Astrocyte (in vitro differentiated cells and primary cell): ENCODE measurements at regions not wholly inside any gene's neighbourhood (a gene's known extent, or its start where the extent isn't known, plus 50 kb on each side); places are given as distances from the start of the nearest gene placed in this dataset.

Experiments
- DNase-seq: peaks from one replicate; pipeline ENCODE4 v3.0.0-alpha.2; 2010; ENCODE audit warnings: low read depth
- FAIRE-seq: peaks from 2 replicates; lab custom pipeline; 2011; peaks lifted over from hg19 to GRCh38; lab: Jason Lieb, UNC
- H2AFZ ChIP-seq: 2 replicates; pipeline ENCODE4 v1.6.0; 2012; ENCODE audit warnings: low read depth, low read length, inconsistent platforms
- H3K27ac ChIP-seq: 2 replicates; pipeline ENCODE4 v1.5.1; 2011; ENCODE audit warnings: low read depth, low read length, inconsistent platforms
- H3K27me3 ChIP-seq: 2 replicates; pipeline ENCODE4 v1.6.0; 2011; ENCODE audit warnings: low read length, inconsistent platforms; ENCODE audit not compliant: insufficient read depth
- H3K36me3 ChIP-seq: 2 replicates; pipeline ENCODE4 v1.5.1; 2011; ENCODE audit warnings: low read length, inconsistent platforms; ENCODE audit not compliant: insufficient read depth
- H3K4me1 ChIP-seq: 2 replicates; pipeline ENCODE4 v1.5.1; 2011; ENCODE audit warnings: low read length, inconsistent platforms; ENCODE audit not compliant: insufficient read depth
- H3K4me2 ChIP-seq: 2 replicates; pipeline ENCODE4 v1.6.0; 2012; ENCODE audit warnings: low read length, inconsistent platforms
- H3K4me3 ChIP-seq: 2 replicates; pipeline ENCODE4 v1.5.1; 2011; ENCODE audit warnings: low read depth, mild to moderate bottlenecking, low read length, inconsistent platforms; ENCODE audit not compliant: insufficient read depth
- H3K79me2 ChIP-seq: 2 replicates; pipeline ENCODE4 v1.6.0; 2012; ENCODE audit warnings: mild to moderate bottlenecking, low read length, inconsistent platforms; ENCODE audit not compliant: insufficient read depth
- H3K9ac ChIP-seq: 2 replicates; pipeline ENCODE4 v1.6.0; 2012; ENCODE audit warnings: mild to moderate bottlenecking, low read length, inconsistent platforms
- H3K9me3 ChIP-seq: 2 replicates; pipeline ENCODE4 v1.5.1; 2012; ENCODE audit warnings: low read depth, mild to moderate bottlenecking, low read length, inconsistent platforms; ENCODE audit not compliant: insufficient read depth
- H4K20me1 ChIP-seq: 2 replicates; pipeline ENCODE4 v1.6.0; 2012; ENCODE audit warnings: low read length, inconsistent platforms; ENCODE audit not compliant: insufficient read depth
- H3K27ac Mint-ChIP-seq: one replicate; pipeline ENCODE4 v1.8.0; 2021; ENCODE audit warnings: mild to moderate bottlenecking, mixed read lengths; ENCODE audit not compliant: unreplicated experiment
- H3K27me3 Mint-ChIP-seq: one replicate; pipeline ENCODE4 v1.8.0; 2021; ENCODE audit warnings: low read depth, mixed read lengths; ENCODE audit not compliant: unreplicated experiment
- H3K36me3 Mint-ChIP-seq: one replicate; pipeline ENCODE4 v1.8.0; 2021; ENCODE audit warnings: low read depth, mixed read lengths; ENCODE audit not compliant: unreplicated experiment
- H3K4me1 Mint-ChIP-seq: one replicate; pipeline ENCODE4 v1.8.0; 2021; ENCODE audit warnings: low read depth, mixed read lengths; ENCODE audit not compliant: unreplicated experiment
- H3K4me3 Mint-ChIP-seq: one replicate; pipeline ENCODE4 v1.8.0; 2021; ENCODE audit warnings: mild to moderate bottlenecking, moderate library complexity, mixed read lengths; ENCODE audit not compliant: unreplicated experiment
- H3K9me3 Mint-ChIP-seq: one replicate; pipeline ENCODE4 v1.8.0; 2021; ENCODE audit warnings: mild to moderate bottlenecking, mixed read lengths; ENCODE audit not compliant: unreplicated experiment
- CTCF ChIP-seq: IDR thresholded peaks from 2 replicates; pipeline ENCODE4 v1.5.1; 2011; ENCODE audit warnings: low read depth, mild to moderate bottlenecking, inconsistent platforms, low read length, moderate library complexity; ENCODE audit not compliant: insufficient read depth
- EZH2 ChIP-seq: IDR thresholded peaks from 2 replicates; pipeline ENCODE4 v1.6.1; 2012; ENCODE audit warnings: mild to moderate bottlenecking, low read length, inconsistent platforms; ENCODE audit not compliant: insufficient read depth

DNA sequence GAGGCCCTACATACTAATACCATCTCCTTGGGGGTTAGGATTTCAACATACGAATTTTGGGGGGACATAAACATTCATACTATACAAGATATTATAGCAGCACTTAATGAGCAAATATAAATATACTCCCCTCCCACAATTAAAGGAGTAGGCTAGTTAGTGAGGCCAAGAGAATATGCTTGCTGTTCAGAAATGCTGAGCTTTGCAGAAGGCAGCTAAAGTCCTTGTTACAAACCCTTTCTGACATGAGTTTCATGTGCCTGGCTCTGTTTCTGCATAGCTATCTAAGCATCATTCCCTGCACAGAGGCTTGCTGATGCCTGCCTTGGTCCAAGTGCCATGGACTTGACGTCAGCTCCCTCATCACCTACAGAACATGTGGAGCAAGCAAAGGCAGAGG lies 73.5 kb downstream of the GP2 start:
- Mint-ChIP-seq H3K27me3 (peaks cover 14% of the 10 kb centered on the region), H3K27ac (no peak overlapping the region), H3K4me3 (no peak overlapping the region), H3K36me3 (no peaks in the 10 kb centered on the region), H3K9me3 (no peaks in the 10 kb centered on the region), H3K4me1 (no peaks in the 10 kb centered on the region)
- H3K4me1 ChIP-seq, result no peaks in the 10 kb centered on the region
- no peak for TF ChIP-seq EZH2
- TF ChIP-seq CTCF, result no peak
- H4K20me1 ChIP-seq, result no peaks in the 10 kb centered on the region
- H3K36me3 ChIP-seq, result no peaks in the 10 kb centered on the region
- H2AFZ ChIP-seq, result no peak overlapping the region
- H3K9ac ChIP-seq, result no peak overlapping the region
- H3K4me2 ChIP-seq, result no peak overlapping the region
- no peak for FAIRE-seq
- H3K9me3 ChIP-seq, result peaks cover 2% of the 10 kb centered on the region
- no peak for DNase-seq
- H3K27me3 ChIP-seq, result no peaks in the 10 kb centered on the region
- H3K4me3 ChIP-seq, result no peak overlapping the region
- H3K27ac ChIP-seq, result no peak overlapping the region
- no peaks in the 10 kb centered on the region for H3K79me2 ChIP-seq

- no peak for TF ChIP-seq EZH2
- TF ChIP-seq CTCF, result no peak
- H3K27ac Mint-ChIP-seq, result no peak overlapping the region
- Histone ChIP-seq H2AFZ (no peak overlapping the region), H3K79me2 (no peaks in the 10 kb centered on the region), H3K36me3 (no peaks in the 10 kb centered on the region), H3K27me3 (no peaks in the 10 kb centered on the region), H3K4me2 (no peak overlapping the region), H4K20me1 (no peaks in the 10 kb centered on the region), H3K27ac (no peak overlapping the region), H3K9me3 (peaks cover 2% of the 10 kb centered on the region), H3K9ac (no peak overlapping the region), H3K4me3 (no peak overlapping the region), H3K4me1 (no peaks in the 10 kb centered on the region)
- H3K36me3 Mint-ChIP-seq, result no peaks in the 10 kb centered on the region
- no peaks in the 10 kb centered on the region for H3K4me1 Mint-ChIP-seq
- H3K9me3 Mint-ChIP-seq, result no peaks in the 10 kb centered on the region
- FAIRE-seq (no peak), DNase-seq (no peak)
- H3K27me3 Mint-ChIP-seq, result peaks cover 19% of the 10 kb centered on the region
- no peak overlapping the region for H3K4me3 Mint-ChIP-seq
These were observed 78.1 kb downstream of the GP2 start for GRCh38 chr16:20249211-20249610.

- no peaks in the 10 kb centered on the region for H3K4me1 ChIP-seq
- H2AFZ ChIP-seq, result no peak overlapping the region
- Mint-ChIP-seq H3K27ac (no peak overlapping the region), H3K27me3 (peaks cover 19% of the 10 kb centered on the region), H3K9me3 (no peaks in the 10 kb centered on the region), H3K36me3 (no peaks in the 10 kb centered on the region), H3K4me1 (peaks cover 10% of the 10 kb centered on the region), H3K4me3 (no peak overlapping the region)
- H3K27ac ChIP-seq, result no peak overlapping the region
- no peaks in the 10 kb centered on the region for H3K36me3 ChIP-seq
- H3K4me2 ChIP-seq, result no peak overlapping the region
- H3K79me2 ChIP-seq, result no peaks in the 10 kb centered on the region
- no peaks in the 10 kb centered on the region for H3K27me3 ChIP-seq
- no peaks in the 10 kb centered on the region for H4K20me1 ChIP-seq
- TF ChIP-seq CTCF (no peak), EZH2 (no peak)
- FAIRE-seq (no peak), DNase-seq (no peak)
- H3K9ac ChIP-seq, result no peak overlapping the region
- H3K9me3 ChIP-seq, result peaks cover 2% of the 10 kb centered on the region
- no peak overlapping the region for H3K4me3 ChIP-seq
These were observed 80.2 kb downstream of the GP2 start for GRCh38 chr16:20247076-20247475.
